HG03342 (cell line): ENCODE measurements at regions not wholly inside any gene's neighbourhood (a gene's known extent, or its start where the extent isn't known, plus 50 kb on each side); places are given as distances from the start of the nearest gene placed in this dataset.
"Not testable (repeated sequence)": the region's sequence is repeated elsewhere in the genome, so short reads cannot be mapped to it uniquely, and the experiment has no call there.

Experiments used
- ATAC-seq: cut with Tn5 transposase; IDR thresholded peaks from one replicate; pipeline ENCODE4 v1.9.1; 2021; ENCODE audit warnings: mild to moderate bottlenecking, moderate library complexity; ENCODE audit not compliant: unreplicated experiment

- no peak for ATAC-seq
Observed at GRCh38 chr1:189216886-189217285, 1260.8 kb downstream of the BRINP3 start.

- no peak for ATAC-seq
Observed at GRCh38 chr1:189217646-189218045, 1260.0 kb downstream of the BRINP3 start.

GRCh38 chr1:189220750-189221149, 1256.9 kb downstream of the BRINP3 start:
- no peak for ATAC-seq

- ATAC-seq: not testable (repeated sequence)
Observed at GRCh38 chr1:189225794-189226145, 1251.9 kb downstream of the BRINP3 start.

GRCh38 chr1:189226779-189227178, 1250.9 kb downstream of the BRINP3 start:
- ATAC-seq: no peak

- no peak for ATAC-seq
Observed at GRCh38 chr1:189237008-189237407, 1240.7 kb downstream of the BRINP3 start.

GRCh38 chr1:189253601-189254350, 1223.9 kb downstream of the BRINP3 start:
- ATAC-seq: no peak

GRCh38 chr1:189261128-189261527, 1216.5 kb downstream of the BRINP3 start:
- ATAC-seq: not testable (repeated sequence)

GRCh38 chr1:189269011-189269410, 1208.7 kb downstream of the BRINP3 start:
- ATAC-seq: no peak

- ATAC-seq: no peak
Observed at GRCh38 chr1:189274267-189274666, 1203.4 kb downstream of the BRINP3 start.

GRCh38 chr1:189275796-189276195, 1201.9 kb downstream of the BRINP3 start:
- ATAC-seq: no peak

GRCh38 chr1:189289346-189289745, 1188.3 kb downstream of the BRINP3 start:
- no peak for ATAC-seq

GRCh38 chr1:189301235-189301634, 1176.4 kb downstream of the BRINP3 start:
- no peak for ATAC-seq

GRCh38 chr1:189305279-189305678, 1172.4 kb downstream of the BRINP3 start:
- no peak for ATAC-seq

GRCh38 chr1:189311915-189312314, 1165.7 kb downstream of the BRINP3 start:
- ATAC-seq: no peak

GRCh38 chr1:189312499-189312898, 1165.2 kb downstream of the BRINP3 start:
- no peak for ATAC-seq

- ATAC-seq: no peak
Observed at GRCh38 chr1:189313488-189313887, 1164.2 kb downstream of the BRINP3 start.

- no peak for ATAC-seq
Observed at GRCh38 chr1:189315035-189315901, 1162.4 kb downstream of the BRINP3 start.

- no peak for ATAC-seq
Observed at GRCh38 chr1:189323091-189323490, 1154.6 kb downstream of the BRINP3 start.

GRCh38 chr1:189331071-189331470, 1146.6 kb downstream of the BRINP3 start:
- ATAC-seq: not testable (repeated sequence)

- no peak for ATAC-seq
Observed at GRCh38 chr1:189336115-189337100, 1141.3 kb downstream of the BRINP3 start.
